ENCODE measurements at regions not wholly inside any gene's neighbourhood (a gene's known extent, or its start where the extent isn't known, plus 50 kb on each side); places are given as distances from the start of the nearest gene placed in this dataset.

DNA sequence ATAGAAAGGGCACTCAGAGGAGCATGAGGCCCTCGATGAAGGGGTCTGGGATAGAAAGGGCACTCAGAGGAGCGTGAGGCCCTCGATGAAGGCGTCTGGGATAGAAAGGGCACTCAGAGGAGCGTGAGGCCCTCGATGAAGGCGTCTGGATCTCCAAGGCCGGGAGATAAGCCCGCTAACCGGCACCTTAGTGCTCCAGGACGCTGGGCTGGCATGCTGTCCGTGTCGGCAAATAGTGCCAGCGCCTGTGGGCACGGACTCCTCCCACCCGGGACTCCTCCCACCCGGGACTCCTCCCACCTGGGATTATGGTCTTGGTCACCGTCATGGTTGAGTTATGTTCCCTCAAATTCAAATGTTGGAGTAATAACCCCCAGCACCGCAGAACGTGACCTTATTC, 725.3 kb downstream of the BRD1 start:
- Histone ChIP-seq H3K79me2 (ENCODE audit: insufficient read depth, low read length) (no peaks in the 10 kb centered on the region), H3K4me1 (ENCODE audit: control insufficient read depth in 1 of 2, insufficient read depth in 2 of 2, low read length in 2 of 2) (peaks cover 8 to 13% of the 10 kb centered on the region in 2 experiments), H3K4me2 (ENCODE audit: low read length) (no peak overlapping the region), H3K27me3 (ENCODE audit: insufficient read depth, low read length) (peaks cover 22% of the 10 kb centered on the region), H2AFZ (ENCODE audit: low read depth, low read length, poor library complexity, severe bottlenecking) (no peak overlapping the region), H3K4me3 (replicated peaks in 1 of 2; ENCODE audit: low read depth in 1 of 2, low read length in 2 of 2) (no peak overlapping the region), H3K9me3 (ENCODE audit: control insufficient read depth in 1 of 2, insufficient read depth in 1 of 2, low read depth in 1 of 2, low read length in 2 of 2) (no peaks in the 10 kb centered on the region), H3K9ac (ENCODE audit: low read length) (no peak overlapping the region), H4K20me1 (ENCODE audit: insufficient read depth) (no peaks in the 10 kb centered on the region), H3K9me2 (ENCODE audit: insufficient read depth) (no peaks in the 10 kb centered on the region), H3K36me3 (ENCODE audit: control insufficient read depth in 1 of 2, insufficient read depth in 2 of 2, low read length in 2 of 2) (no peaks in the 10 kb centered on the region), H3K27ac (ENCODE audit: low read depth, low read length) (no peak overlapping the region)
- CTCF ChIA-PET: no interaction called here
- RAD21 ChIA-PET (ENCODE audit: low non-redundant PET in 1 of 2, low total read pairs in 2 of 2, uncharacterized antibody in 2 of 2, unreplicated experiment in 2 of 2): no interaction called here
- intact Hi-C loops (cut with micrococcal nuclease): no loop called here
- no peak for DNase-seq (ENCODE audit: low read depth, low spot score)
- no TSS peak for BruUV-seq (replicated peaks)
- no peak for ATAC-seq
- POLR2A ChIA-PET: no interaction called here
- TF ChIP-seq ELF1 (IDR thresholded peaks at IDR 0.05; ENCODE audit: borderline replicate concordance, low read depth) (no peak), MAX (IDR thresholded peaks at IDR 0.05) (no peak), EZH2phosphoT487 (IDR thresholded peaks at IDR 0.05; ENCODE audit: borderline replicate concordance) (no peak), RAD21 (IDR thresholded peaks at IDR 0.05; ENCODE audit: low read depth) (no peak), EGR1 (IDR thresholded peaks at IDR 0.05; ENCODE audit: low read depth) (no peak), ZBTB33 (IDR thresholded peaks at IDR 0.05; ENCODE audit: extremely low read depth, insufficient replicate concordance, low read length) (no peak), CBX3 (IDR thresholded peaks at IDR 0.05; ENCODE audit: low read depth) (no peak), JUND (IDR thresholded peaks at IDR 0.05) (no peak), CTCF (IDR thresholded peaks at IDR 0.05 in 2 of 3, conservative IDR thresholded peaks at IDR 0.05 in 1 of 3; ENCODE audit: borderline replicate concordance in 1 of 3, insufficient read depth in 1 of 3, low read depth in 2 of 3, low read length in 2 of 3) (no peak), TCF7L2 (IDR thresholded peaks at IDR 0.05; ENCODE audit: borderline replicate concordance, extremely low read depth, insufficient read depth, insufficient read length) (no peak), ZNF274 (IDR thresholded peaks at IDR 0.05; ENCODE audit: low read depth, low read length) (no peak), FOSL1 (IDR thresholded peaks at IDR 0.05; ENCODE audit: low read depth) (no peak), ATF3 (IDR thresholded peaks at IDR 0.05) (no peak), POLR2AphosphoS5 (IDR thresholded peaks at IDR 0.05; ENCODE audit: low read depth, low read length) (no peak), SIN3A (IDR thresholded peaks at IDR 0.05; ENCODE audit: low read depth) (no peak), ZFX (IDR thresholded peaks at IDR 0.05) (no peak), SRF (IDR thresholded peaks at IDR 0.05; ENCODE audit: low read depth) (no peak), CEBPB (IDR thresholded peaks at IDR 0.05; ENCODE audit: low read depth) (no peak)
- TF ChIP-seq, protein P1, sequence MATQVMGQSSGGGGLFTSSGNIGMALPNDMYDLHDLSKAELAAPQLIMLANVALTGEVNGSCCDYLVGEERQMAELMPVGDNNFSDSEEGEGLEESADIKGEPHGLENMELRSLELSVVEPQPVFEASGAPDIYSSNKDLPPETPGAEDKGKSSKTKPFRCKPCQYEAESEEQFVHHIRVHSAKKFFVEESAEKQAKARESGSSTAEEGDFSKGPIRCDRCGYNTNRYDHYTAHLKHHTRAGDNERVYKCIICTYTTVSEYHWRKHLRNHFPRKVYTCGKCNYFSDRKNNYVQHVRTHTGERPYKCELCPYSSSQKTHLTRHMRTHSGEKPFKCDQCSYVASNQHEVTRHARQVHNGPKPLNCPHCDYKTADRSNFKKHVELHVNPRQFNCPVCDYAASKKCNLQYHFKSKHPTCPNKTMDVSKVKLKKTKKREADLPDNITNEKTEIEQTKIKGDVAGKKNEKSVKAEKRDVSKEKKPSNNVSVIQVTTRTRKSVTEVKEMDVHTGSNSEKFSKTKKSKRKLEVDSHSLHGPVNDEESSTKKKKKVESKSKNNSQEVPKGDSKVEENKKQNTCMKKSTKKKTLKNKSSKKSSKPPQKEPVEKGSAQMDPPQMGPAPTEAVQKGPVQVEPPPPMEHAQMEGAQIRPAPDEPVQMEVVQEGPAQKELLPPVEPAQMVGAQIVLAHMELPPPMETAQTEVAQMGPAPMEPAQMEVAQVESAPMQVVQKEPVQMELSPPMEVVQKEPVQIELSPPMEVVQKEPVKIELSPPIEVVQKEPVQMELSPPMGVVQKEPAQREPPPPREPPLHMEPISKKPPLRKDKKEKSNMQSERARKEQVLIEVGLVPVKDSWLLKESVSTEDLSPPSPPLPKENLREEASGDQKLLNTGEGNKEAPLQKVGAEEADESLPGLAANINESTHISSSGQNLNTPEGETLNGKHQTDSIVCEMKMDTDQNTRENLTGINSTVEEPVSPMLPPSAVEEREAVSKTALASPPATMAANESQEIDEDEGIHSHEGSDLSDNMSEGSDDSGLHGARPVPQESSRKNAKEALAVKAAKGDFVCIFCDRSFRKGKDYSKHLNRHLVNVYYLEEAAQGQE (IDR thresholded peaks at IDR 0.05; ENCODE audit: low read depth): no peak
